Nephron (organoid): ENCODE measurements at regions not wholly inside any gene's neighbourhood (a gene's known extent, or its start where the extent isn't known, plus 50 kb on each side); places are given as distances from the start of the nearest gene placed in this dataset.

Source experiments
- H3K27ac Mint-ChIP-seq, 3 experiments: 2 replicates each; pipeline ENCODE4 v1.8.0; 2020; ENCODE audit warnings: mixed read lengths in 3 of 3, mild to moderate bottlenecking in 2 of 3, moderate library complexity in 1 of 3
- H3K27me3 Mint-ChIP-seq: 2 replicates; pipeline ENCODE4 v1.8.0; 2021; ENCODE audit warnings: low read depth, mild to moderate bottlenecking, moderate library complexity, mixed read lengths
- H3K36me3 Mint-ChIP-seq: 2 replicates; pipeline ENCODE4 v1.8.0; 2020; ENCODE audit warnings: low read depth, mixed read lengths
- H3K4me1 Mint-ChIP-seq: 2 replicates; pipeline ENCODE4 v1.8.0; 2020; ENCODE audit warnings: mixed read lengths
- H3K4me3 Mint-ChIP-seq, 3 experiments: 2 replicates each; pipeline ENCODE4 v1.8.0; 2020; ENCODE audit warnings: mild to moderate bottlenecking in 3 of 3, mixed read lengths in 3 of 3, moderate library complexity in 2 of 3
- H3K9me3 Mint-ChIP-seq: 2 replicates; pipeline ENCODE4 v1.8.0; 2020; ENCODE audit warnings: mixed read lengths
- TF ChIP-seq, protein P1 (sequence below), 3 experiments: fragments of 200-600 bp; sonication (generic); IDR thresholded peaks; one replicate each; pipeline ENCODE4 v1.5.0; 2021; ENCODE audit warnings: antibody characterized with exemption in 3 of 3; ENCODE audit not compliant: unreplicated experiment in 3 of 3

DNA sequence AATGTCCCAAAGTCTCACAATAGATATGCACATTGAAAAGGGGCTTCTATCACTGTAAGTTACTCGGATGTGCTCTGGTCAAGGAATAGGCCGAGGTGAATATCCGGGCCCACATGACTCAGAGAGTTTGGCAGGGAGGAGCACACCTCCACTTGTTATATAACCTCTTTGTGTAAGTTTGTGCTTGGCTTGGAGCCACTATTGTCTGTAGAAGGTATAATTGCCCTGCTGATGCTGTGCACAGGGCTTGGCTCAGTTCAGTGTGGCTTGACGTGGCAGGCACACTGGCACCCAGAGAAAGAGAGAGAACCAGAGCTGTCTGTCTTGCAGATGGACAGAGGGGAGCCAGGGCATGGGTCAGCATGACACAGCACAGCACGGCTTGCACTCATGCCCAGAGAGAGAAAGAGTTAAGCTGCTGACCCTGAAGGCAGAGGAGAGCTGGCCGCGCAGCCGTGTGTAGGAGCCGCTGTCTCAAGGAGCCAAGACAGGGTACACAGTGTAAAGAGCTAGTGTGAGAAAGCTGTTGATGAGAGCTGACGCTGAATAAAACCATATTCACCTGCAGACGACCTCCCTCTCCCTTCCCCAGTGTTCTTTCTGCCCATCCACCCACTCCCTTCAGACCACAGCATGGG, 482.5 kb downstream of the C6orf118 start:
- Mint-ChIP-seq H3K4me1 (no peaks in the 10 kb centered on the region), H3K4me3 (peak overlapping the region in 1 of 3 experiments; percentile 3), H3K9me3 (peaks cover 2% of the 10 kb centered on the region), H3K27me3 (peaks cover 6% of the 10 kb centered on the region), H3K36me3 (no peaks in the 10 kb centered on the region), H3K27ac (no peak overlapping the region)
- TF ChIP-seq, protein P1, sequence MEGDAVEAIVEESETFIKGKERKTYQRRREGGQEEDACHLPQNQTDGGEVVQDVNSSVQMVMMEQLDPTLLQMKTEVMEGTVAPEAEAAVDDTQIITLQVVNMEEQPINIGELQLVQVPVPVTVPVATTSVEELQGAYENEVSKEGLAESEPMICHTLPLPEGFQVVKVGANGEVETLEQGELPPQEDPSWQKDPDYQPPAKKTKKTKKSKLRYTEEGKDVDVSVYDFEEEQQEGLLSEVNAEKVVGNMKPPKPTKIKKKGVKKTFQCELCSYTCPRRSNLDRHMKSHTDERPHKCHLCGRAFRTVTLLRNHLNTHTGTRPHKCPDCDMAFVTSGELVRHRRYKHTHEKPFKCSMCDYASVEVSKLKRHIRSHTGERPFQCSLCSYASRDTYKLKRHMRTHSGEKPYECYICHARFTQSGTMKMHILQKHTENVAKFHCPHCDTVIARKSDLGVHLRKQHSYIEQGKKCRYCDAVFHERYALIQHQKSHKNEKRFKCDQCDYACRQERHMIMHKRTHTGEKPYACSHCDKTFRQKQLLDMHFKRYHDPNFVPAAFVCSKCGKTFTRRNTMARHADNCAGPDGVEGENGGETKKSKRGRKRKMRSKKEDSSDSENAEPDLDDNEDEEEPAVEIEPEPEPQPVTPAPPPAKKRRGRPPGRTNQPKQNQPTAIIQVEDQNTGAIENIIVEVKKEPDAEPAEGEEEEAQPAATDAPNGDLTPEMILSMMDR (IDR thresholded peaks at IDR 0.05; ENCODE audit: unreplicated experiment in 3 of 3): no peak

DNA sequence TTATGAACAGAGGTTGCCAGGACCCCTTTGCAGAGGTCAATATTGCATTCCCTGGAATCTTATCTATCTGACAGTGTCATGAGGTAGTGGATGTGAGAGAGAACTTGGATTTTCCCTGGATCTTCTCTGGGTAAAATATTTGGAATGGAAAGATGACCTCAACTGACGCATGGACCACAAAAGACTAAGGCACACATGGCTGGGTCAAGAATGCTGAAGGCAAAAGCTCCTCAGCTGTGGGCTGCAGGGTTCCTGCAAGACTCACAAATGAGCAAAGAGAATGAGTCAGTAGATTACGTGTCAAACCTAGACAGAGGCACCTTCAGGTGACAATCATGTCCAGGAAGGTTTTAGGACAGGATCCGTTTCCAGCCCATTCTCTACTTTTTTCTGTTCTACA, 484.0 kb downstream of the C6orf118 start:
- TF ChIP-seq, protein P1 (IDR thresholded peaks at IDR 0.05; ENCODE audit: unreplicated experiment in 3 of 3): no peak
- Mint-ChIP-seq H3K4me3 (no peak overlapping the region), H3K27me3 (peaks cover 6% of the 10 kb centered on the region), H3K9me3 (peaks cover 2% of the 10 kb centered on the region), H3K36me3 (no peaks in the 10 kb centered on the region), H3K27ac (no peak overlapping the region), H3K4me1 (no peaks in the 10 kb centered on the region)

DNA sequence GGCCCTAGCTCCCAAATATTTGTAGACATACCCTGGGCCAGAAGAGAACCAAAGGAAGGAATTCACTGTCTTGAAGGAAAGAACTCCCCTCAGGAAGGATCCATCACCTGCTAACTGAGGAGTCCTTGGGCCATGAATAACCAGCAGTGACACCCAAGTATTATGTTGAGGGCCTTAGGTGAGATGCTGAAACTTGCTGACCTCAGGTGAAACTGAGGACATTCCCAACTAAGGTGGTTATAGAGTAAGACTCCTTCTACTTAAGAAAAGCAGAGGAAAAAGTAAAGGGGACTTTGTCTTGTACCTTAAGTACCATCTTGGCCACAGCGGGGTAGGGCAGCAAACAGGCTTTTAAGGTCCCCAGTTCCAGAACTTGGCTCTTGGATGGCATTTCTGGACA, 491.7 kb downstream of the C6orf118 start:
- TF ChIP-seq, protein P1 (IDR thresholded peaks at IDR 0.05; ENCODE audit: unreplicated experiment in 3 of 3): no peak
- no peaks in the 10 kb centered on the region for H3K36me3 Mint-ChIP-seq
- H3K4me1 Mint-ChIP-seq: no peaks in the 10 kb centered on the region
- peaks cover 17% of the 10 kb centered on the region for H3K9me3 Mint-ChIP-seq
- no peak overlapping the region for H3K4me3 Mint-ChIP-seq
- H3K27ac Mint-ChIP-seq: no peak overlapping the region
- no peaks in the 10 kb centered on the region for H3K27me3 Mint-ChIP-seq

DNA sequence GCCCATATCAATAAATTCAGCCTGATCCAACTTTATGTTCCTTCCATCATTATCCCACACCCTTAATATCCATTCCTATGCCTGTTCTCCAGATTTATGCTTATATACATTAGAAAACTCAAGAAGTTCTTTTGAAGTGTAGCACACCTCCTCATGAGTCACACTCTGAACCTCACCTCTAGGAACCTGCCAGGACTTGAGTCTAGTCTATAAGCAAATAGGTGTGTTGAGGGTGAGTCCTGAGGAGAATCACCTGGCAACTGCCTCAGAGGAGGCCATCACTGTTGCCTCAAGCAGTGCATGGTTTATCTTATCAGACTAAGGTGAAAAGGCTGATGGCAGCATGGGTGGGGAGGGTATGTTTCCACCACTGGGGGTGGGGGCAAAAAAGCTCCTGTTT, 496.7 kb downstream of the C6orf118 start:
- no peaks in the 10 kb centered on the region for H3K36me3 Mint-ChIP-seq
- H3K27ac Mint-ChIP-seq: no peak overlapping the region
- H3K27me3 Mint-ChIP-seq: no peaks in the 10 kb centered on the region
- no peaks in the 10 kb centered on the region for H3K4me1 Mint-ChIP-seq
- TF ChIP-seq, protein P1 (IDR thresholded peaks at IDR 0.05; ENCODE audit: unreplicated experiment in 3 of 3): no peak
- H3K9me3 Mint-ChIP-seq: peaks cover 36% of the 10 kb centered on the region
- no peak overlapping the region for H3K4me3 Mint-ChIP-seq

DNA sequence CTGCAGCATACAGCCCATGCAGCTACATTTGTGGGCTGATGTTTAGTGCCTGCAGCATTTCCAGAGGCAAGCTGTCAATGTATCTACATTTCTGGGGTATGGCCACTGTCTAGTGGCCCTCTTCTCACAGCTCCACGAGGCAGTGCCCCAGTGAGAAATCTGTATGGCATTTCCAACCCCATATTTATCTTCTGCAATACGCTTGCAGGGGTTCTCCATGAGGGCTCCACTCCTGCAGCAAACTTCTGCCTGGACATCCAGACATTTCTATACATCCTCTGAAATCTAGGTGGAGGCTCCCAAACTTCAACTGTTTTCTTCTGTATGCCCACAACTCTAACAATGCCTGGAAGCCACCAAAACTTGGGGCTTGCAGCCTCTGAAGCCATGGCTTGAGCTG, 502.3 kb downstream of the C6orf118 start:
- H3K4me1 Mint-ChIP-seq: no peaks in the 10 kb centered on the region
- H3K27me3 Mint-ChIP-seq: no peaks in the 10 kb centered on the region
- H3K36me3 Mint-ChIP-seq: no peaks in the 10 kb centered on the region
- TF ChIP-seq, protein P1 (IDR thresholded peaks at IDR 0.05; ENCODE audit: unreplicated experiment in 3 of 3): no peak
- H3K9me3 Mint-ChIP-seq: peaks cover 40% of the 10 kb centered on the region
- H3K27ac Mint-ChIP-seq: no peak overlapping the region
- no peak overlapping the region for H3K4me3 Mint-ChIP-seq
